ENCODE measurements at regions not wholly inside any gene's neighbourhood (a gene's known extent, or its start where the extent isn't known, plus 50 kb on each side); places are given as distances from the start of the nearest gene placed in this dataset.

- Histone ChIP-seq H2AFZ (no peak overlapping the region), H3K79me2 (no peaks in the 10 kb centered on the region), H3K27me3 (ENCODE audit: control insufficient read depth, insufficient read depth, low read length) (no peaks in the 10 kb centered on the region), H3K4me2 (ENCODE audit: low read length) (no peak overlapping the region), H3K4me3 (ENCODE audit: low read depth, low read length) (no peak overlapping the region), H3K9me3 (ENCODE audit: control insufficient read depth, low read length) (no peaks in the 10 kb centered on the region), H3K4me1 (no peaks in the 10 kb centered on the region), H3K27ac (no peak overlapping the region), H3K9ac (no peak overlapping the region), H3K36me3 (ENCODE audit: control insufficient read depth, insufficient read depth, low read length) (no peaks in the 10 kb centered on the region)
- no peak for TF ChIP-seq CTCF (IDR thresholded peaks at IDR 0.05)
These were observed 484.0 kb upstream of the MBL2 start for GRCh38 chr10:53256623-53257022.

GRCh38 chr10:53255661-53256205, 483.1 kb upstream of the MBL2 start:
- Histone ChIP-seq H3K9ac (no peak overlapping the region), H2AFZ (no peak overlapping the region), H3K27me3 (ENCODE audit: control insufficient read depth, insufficient read depth, low read length) (no peaks in the 10 kb centered on the region), H3K4me2 (ENCODE audit: low read length) (no peak overlapping the region), H3K36me3 (ENCODE audit: control insufficient read depth, insufficient read depth, low read length) (no peaks in the 10 kb centered on the region), H3K4me3 (ENCODE audit: low read depth, low read length) (no peak overlapping the region), H3K27ac (no peak overlapping the region), H3K79me2 (no peaks in the 10 kb centered on the region), H3K4me1 (no peaks in the 10 kb centered on the region), H3K9me3 (ENCODE audit: control insufficient read depth, low read length) (no peaks in the 10 kb centered on the region)
- no peak for TF ChIP-seq CTCF (IDR thresholded peaks at IDR 0.05)

GRCh38 chr10:53253221-53253620, 480.6 kb upstream of the MBL2 start:
- Histone ChIP-seq H3K79me2 (no peaks in the 10 kb centered on the region), H3K4me3 (ENCODE audit: low read depth, low read length) (no peak overlapping the region)

GRCh38 chr10:53239873-53240272, 467.3 kb upstream of the MBL2 start:
- H3K36me3 ChIP-seq (ENCODE audit: control insufficient read depth, insufficient read depth, low read length): no peaks in the 10 kb centered on the region
- no peak overlapping the region for H2AFZ ChIP-seq
- no peak overlapping the region for H3K4me3 ChIP-seq (ENCODE audit: low read depth, low read length)
- no peak overlapping the region for H3K27ac ChIP-seq
- H3K79me2 ChIP-seq: no peaks in the 10 kb centered on the region
- no peak overlapping the region for H3K4me2 ChIP-seq (ENCODE audit: low read length)
- no peak for TF ChIP-seq CTCF (IDR thresholded peaks at IDR 0.05)
- no peak overlapping the region for H3K9ac ChIP-seq
- H3K9me3 ChIP-seq (ENCODE audit: control insufficient read depth, low read length): no peaks in the 10 kb centered on the region
- no peaks in the 10 kb centered on the region for H3K4me1 ChIP-seq
- H3K27me3 ChIP-seq (ENCODE audit: control insufficient read depth, insufficient read depth, low read length): no peaks in the 10 kb centered on the region

More at GRCh38 chr10:53253221-53253620, 480.6 kb upstream of the MBL2 start:
- Histone ChIP-seq H3K27ac (no peak overlapping the region), H3K4me1 (no peaks in the 10 kb centered on the region), H3K9me3 (ENCODE audit: control insufficient read depth, low read length) (no peaks in the 10 kb centered on the region), H3K27me3 (ENCODE audit: control insufficient read depth, insufficient read depth, low read length) (no peaks in the 10 kb centered on the region), H3K36me3 (ENCODE audit: control insufficient read depth, insufficient read depth, low read length) (no peaks in the 10 kb centered on the region), H3K4me2 (ENCODE audit: low read length) (no peak overlapping the region), H3K9ac (no peak overlapping the region), H2AFZ (no peak overlapping the region)
- TF ChIP-seq CTCF (IDR thresholded peaks at IDR 0.05): no peak

- H3K79me2 ChIP-seq: no peaks in the 10 kb centered on the region
- H3K36me3 ChIP-seq (ENCODE audit: control insufficient read depth, insufficient read depth, low read length): no peaks in the 10 kb centered on the region
- H3K9ac ChIP-seq: no peak overlapping the region
- no peaks in the 10 kb centered on the region for H3K9me3 ChIP-seq (ENCODE audit: control insufficient read depth, low read length)
- H3K4me2 ChIP-seq (ENCODE audit: low read length): no peak overlapping the region
- H3K4me3 ChIP-seq (ENCODE audit: low read depth, low read length): no peak overlapping the region
- H3K27ac ChIP-seq: no peak overlapping the region
- no peaks in the 10 kb centered on the region for H3K27me3 ChIP-seq (ENCODE audit: control insufficient read depth, insufficient read depth, low read length)
- no peak for TF ChIP-seq CTCF (IDR thresholded peaks at IDR 0.05)
- H3K4me1 ChIP-seq: no peaks in the 10 kb centered on the region
- no peak overlapping the region for H2AFZ ChIP-seq
These were observed 464.4 kb upstream of the MBL2 start for GRCh38 chr10:53236941-53237340.

Data from parathyroid adenoma (tissue), 2 donors.